HepG2 (cell line): ENCODE measurements at regions not wholly inside any gene's neighbourhood (a gene's known extent, or its start where the extent isn't known, plus 50 kb on each side); places are given as distances from the start of the nearest gene placed in this dataset.
A peak's percentile ranks its signal among the peaks of the same experiment; 100 is the strongest.

Source experiments
- ATAC-seq: fragments of 200-7000 bp; cut with Tn5 transposase; 3 replicates; pipeline ENCODE4 v1.9.1; 2020; ENCODE audit warnings: mild to moderate bottlenecking, moderate library complexity
- BruUV-seq: library from RNA; stranded (reverse); fragments of 400-500 nt; replicated peaks from 2 replicates; lab custom pipeline; 2021; lab: Mats Ljungman, UMichigan
- CTCF ChIA-PET: fragments of 300-600 bp; formaldehyde crosslinking; extraction: SDS; loops from one replicate; lab custom pipeline; 2021; ENCODE audit warnings: low total read pairs, inconsistent platforms, low intra/inter-chr PET ratio; lab: Yijun Ruan, JAX
- POLR2A ChIA-PET: fragments of 350-600 bp; sonication (Branson Sonifier 250); formaldehyde crosslinking; loops from one replicate; lab custom pipeline; 2020; ENCODE audit warnings: antibody characterized with exemption, inconsistent platforms; lab: Yijun Ruan, JAX
- DNase-seq: peaks from one replicate; pipeline ENCODE4 v3.0.0-alpha.2; 2015; ENCODE audit warnings: low spot score
- FAIRE-seq: peaks from 3 replicates; lab custom pipeline; 2011; peaks lifted over from hg19 to GRCh38; lab: Jason Lieb, UNC
- H2AFZ ChIP-seq: one replicate; pipeline ENCODE4 v1.6.1; 2011; ENCODE audit warnings: low read length, inconsistent platforms
- H3K27ac ChIP-seq: fragments of 300-600 bp; 3 replicates; pipeline ENCODE4 v1.8.0; 2011; ENCODE audit warnings: mixed run types, mild to moderate bottlenecking, mixed read lengths, low read length, inconsistent platforms; ENCODE audit not compliant: insufficient read depth; ENCODE audit errors: extremely low read length
- H3K27me3 ChIP-seq, 2 experiments: fragments of 200-600 bp in 1 of 2; 2 replicates in 1 of 2; 3 replicates in 1 of 2; pipeline versions ENCODE4 v1.6.0 to v1.8.0; 2011; ENCODE audit warnings: low read length in 2 of 2, mild to moderate bottlenecking in 2 of 2, moderate library complexity in 2 of 2, inconsistent platforms in 1 of 2; ENCODE audit not compliant: insufficient read depth in 2 of 2, control insufficient read depth in 1 of 2
- H3K36me3 ChIP-seq, 2 experiments: fragments of 200-600 bp in 1 of 2; replicated peaks in 1 of 2; 2 replicates in 1 of 2; 3 replicates in 1 of 2; pipeline versions ENCODE4 v1.5.1 to v1.8.0; 2011; ENCODE audit warnings: low read length in 2 of 2, inconsistent platforms in 1 of 2; ENCODE audit not compliant: insufficient read depth in 2 of 2, control insufficient read depth in 1 of 2
- H3K4me1 ChIP-seq: 2 replicates; pipeline ENCODE4 v1.5.1; 2012; ENCODE audit warnings: low read length, inconsistent platforms; ENCODE audit not compliant: insufficient read depth
- H3K4me2 ChIP-seq: 2 replicates; pipeline ENCODE4 v1.6.0; 2011; ENCODE audit warnings: low read depth, low read length, inconsistent platforms
- H3K4me3 ChIP-seq, 3 experiments: fragments of 200-600 bp in 1 of 3; sonication (generic), shearing (Covaris generic) in 1 of 3; replicated peaks in 1 of 3; 2 replicates each; pipeline ENCODE4 v1.5.1; 2011 to 2016; ENCODE audit warnings: low read length in 3 of 3, inconsistent platforms in 2 of 3, low read depth in 2 of 3, mild to moderate bottlenecking in 2 of 3, control low read depth in 1 of 3, mixed read lengths in 1 of 3; ENCODE audit not compliant: insufficient read depth in 1 of 3
- H3K79me2 ChIP-seq: one replicate; pipeline ENCODE4 v1.6.1; 2011; ENCODE audit warnings: low read length, inconsistent platforms; ENCODE audit not compliant: insufficient read depth
- H3K9ac ChIP-seq: 2 replicates; pipeline ENCODE4 v1.6.0; 2011; ENCODE audit warnings: mild to moderate bottlenecking, low read depth, low read length, inconsistent platforms; ENCODE audit not compliant: insufficient read depth
- H3K9me3 ChIP-seq: 2 replicates; pipeline ENCODE4 v1.5.1; 2012; ENCODE audit warnings: mild to moderate bottlenecking, low read length
- H4K20me1 ChIP-seq: 2 replicates; pipeline ENCODE4 v1.6.0; 2011; ENCODE audit warnings: inconsistent platforms, mild to moderate bottlenecking, low read length, moderate library complexity; ENCODE audit not compliant: insufficient read depth
- AGO1 ChIP-seq: fragments of 200-400 bp; formaldehyde crosslinking; IDR thresholded peaks from 2 replicates; pipeline ENCODE4 v1.6.1; 2017; ENCODE audit warnings: mild to moderate bottlenecking, low read depth, low read length, moderate library complexity; ENCODE audit not compliant: poor library complexity, severe bottlenecking
- AHDC1 ChIP-seq: sonication (generic); formaldehyde crosslinking; IDR thresholded peaks from 2 replicates; pipeline ENCODE4 v1.5.1; 2020; ENCODE audit warnings: mild to moderate bottlenecking, missing genetic modification reagents, borderline replicate concordance
- BRD4 ChIP-seq: sonication (generic); formaldehyde crosslinking; IDR thresholded peaks from 2 replicates; pipeline ENCODE4 v1.4.0; 2020; ENCODE audit warnings: missing genetic modification reagents
- WGBS: methylation state at CpG from one replicate; pipeline ENCODE4 v1.1.6; 2017; ENCODE audit warnings: low lambda C conversion rate; 5-methylcytosine and 5-hydroxymethylcytosine counted together
- in situ Hi-C: cut with HindIII; loops from 2 replicates; pipeline ENCODE4 v1.10.0; 2017; ENCODE audit warnings: low pct_unique_long_range_greater_than_20kb; ENCODE audit not compliant: extremely low pct_ligation_motif_present
- intact Hi-C: fragments of 100-400 bp; cut with micrococcal nuclease; formaldehyde crosslinking; loops from one replicate; pipeline ENCODE4 v1.10.0; 2022; ENCODE audit not compliant: unreplicated experiment

GRCh38 chr4:26217481-26217880 lies 103.3 kb upstream of the RBPJ start (continued):
- no peak for TF ChIP-seq AHDC1 (CRISPR knock-in tag)
- TF ChIP-seq, all 625 proteins: peak for 0

- Histone ChIP-seq H3K4me3 (peak overlapping the region in 1 of 3 experiments; percentile 27; a peak in 1 of 6 replicates), H3K4me2 (peak overlapping the region; percentile 60), H3K36me3 (no peaks in the 10 kb centered on the region), H3K9me3 (no peaks in the 10 kb centered on the region), H3K27ac (no peak overlapping the region), H3K4me1 (peaks cover 13% of the 10 kb centered on the region; the same call in 1 of the 2 replicates), H4K20me1 (no peaks in the 10 kb centered on the region), H3K9ac (no peak overlapping the region), H2AFZ (no peak overlapping the region), H3K79me2 (no peaks in the 10 kb centered on the region), H3K27me3 (peaks cover 0 to 11% of the 10 kb centered on the region in 2 experiments; a peak in 1 of 5 replicates)
- ChIA-PET CTCF (no interaction called here), POLR2A (no interaction called here)
- no peak for TF ChIP-seq BRD4
- TF ChIP-seq AGO1, result no peak
- FAIRE-seq, result no peak
- BruUV-seq, result no TSS peak
- WGBS, result 17% methylated on average over 12 of the region's 16 CpGs
- intact Hi-C loops, result no loop called here
- in situ Hi-C loops, result no loop called here
- DNase-seq, result no peak
- peak; percentile 68 for ATAC-seq
Measured at GRCh38 chr4:26217961-26218676, 102.7 kb upstream of the RBPJ start.
